ENCODE measurements at regions not wholly inside any gene's neighbourhood (a gene's known extent, or its start where the extent isn't known, plus 50 kb on each side); places are given as distances from the start of the nearest gene placed in this dataset.
"Not testable (repeated sequence)": the region's sequence is repeated elsewhere in the genome, so short reads cannot be mapped to it uniquely, and the experiment has no call there.

GRCh38 chr4:179040259-179040658 is 1598.0 kb upstream of the AGA start:
- H3K36me3 ChIP-seq, result no peaks in the 10 kb centered on the region
- H3K4me3 ChIP-seq, result no peak overlapping the region
- H3K27ac ChIP-seq, result no peak overlapping the region
- no peaks in the 10 kb centered on the region for H3K27me3 ChIP-seq
- H3K4me1 ChIP-seq, result no peaks in the 10 kb centered on the region
- intact Hi-C loops (cut with DNase I), result no loop called here
- ATAC-seq (no peak), DNase-seq (no peak)
- no peaks in the 10 kb centered on the region for H3K9me3 ChIP-seq
- TF ChIP-seq CTCF (IDR thresholded peaks at IDR 0.05), result no peak

GRCh38 chr4:179048839-179049453 is 1606.7 kb upstream of the AGA start:
- H3K27ac ChIP-seq, result no peak overlapping the region
- H3K27me3 ChIP-seq, result no peaks in the 10 kb centered on the region
- H3K4me3 ChIP-seq, result no peak overlapping the region
- intact Hi-C loops (cut with DNase I), result no loop called here
- no peaks in the 10 kb centered on the region for H3K36me3 ChIP-seq
- ATAC-seq (no peak), DNase-seq (no peak)
- H3K4me1 ChIP-seq, result no peaks in the 10 kb centered on the region
- TF ChIP-seq CTCF (IDR thresholded peaks at IDR 0.05), result no peak
- H3K9me3 ChIP-seq, result no peaks in the 10 kb centered on the region

GRCh38 chr4:179051206-179051605 is 1609.0 kb upstream of the AGA start:
- Histone ChIP-seq H3K9me3 (no peaks in the 10 kb centered on the region), H3K27ac (no peak overlapping the region), H3K4me1 (no peaks in the 10 kb centered on the region), H3K27me3 (no peaks in the 10 kb centered on the region), H3K4me3 (no peak overlapping the region), H3K36me3 (no peaks in the 10 kb centered on the region)
- no peak for TF ChIP-seq CTCF (IDR thresholded peaks at IDR 0.05)
- no peak for ATAC-seq
- no peak for DNase-seq
- intact Hi-C loops (cut with DNase I), result no loop called here

GRCh38 chr4:179059396-179059795 is 1617.2 kb upstream of the AGA start:
- DNase-seq, result peak; percentile 31
- intact Hi-C loops (cut with DNase I), result no loop called here
- no peak overlapping the region for H3K4me3 ChIP-seq
- no peaks in the 10 kb centered on the region for H3K4me1 ChIP-seq
- no peak for TF ChIP-seq CTCF (IDR thresholded peaks at IDR 0.05)
- no peaks in the 10 kb centered on the region for H3K36me3 ChIP-seq
- no peak for ATAC-seq
- no peaks in the 10 kb centered on the region for H3K9me3 ChIP-seq
- H3K27ac ChIP-seq, result no peak overlapping the region
- H3K27me3 ChIP-seq, result no peaks in the 10 kb centered on the region

- DNase-seq, result peak; percentile 16
- H3K36me3 ChIP-seq; H3K9me3 ChIP-seq; H3K27ac ChIP-seq; ATAC-seq; intact Hi-C loops (cut with DNase I); H3K4me1 ChIP-seq; H3K27me3 ChIP-seq; H3K4me3 ChIP-seq: not testable (repeated sequence)
These were observed 1624.0 kb upstream of the AGA start for GRCh38 chr4:179066254-179066653.

GRCh38 chr4:179071131-179071530 is 1628.9 kb upstream of the AGA start:
- TF ChIP-seq CTCF (IDR thresholded peaks at IDR 0.05), result no peak
- no peak overlapping the region for H3K4me3 ChIP-seq
- no peak for DNase-seq
- no peaks in the 10 kb centered on the region for H3K9me3 ChIP-seq
- ATAC-seq, result no peak
- intact Hi-C loops (cut with DNase I), result no loop called here
- no peaks in the 10 kb centered on the region for H3K4me1 ChIP-seq
- no peaks in the 10 kb centered on the region for H3K36me3 ChIP-seq
- no peak overlapping the region for H3K27ac ChIP-seq
- no peaks in the 10 kb centered on the region for H3K27me3 ChIP-seq
